CD14-positive monocyte (primary cell): ENCODE measurements at regions not wholly inside any gene's neighbourhood (a gene's known extent, or its start where the extent isn't known, plus 50 kb on each side); places are given as distances from the start of the nearest gene placed in this dataset.

Experiments
- DNase-seq, 3 donors: peaks; one replicate each; pipeline ENCODE4 v3.0.0-alpha.2; 2011 to 2022
- H2AFZ ChIP-seq: 2 replicates; pipeline ENCODE4 v1.6.0; 2012; ENCODE audit warnings: mild to moderate bottlenecking, low read depth, low read length, inconsistent platforms; ENCODE audit not compliant: insufficient read depth, poor library complexity, severe bottlenecking
- H3K27ac ChIP-seq, 2 donors: 1 replicate in 1 of 2; 2 replicates in 1 of 2; pipeline ENCODE4 v1.5.1; 2012 to 2013; ENCODE audit warnings: low read length in 2 of 2, control low read depth in 1 of 2, inconsistent platforms in 1 of 2, low read depth in 1 of 2, mild to moderate bottlenecking in 1 of 2
- H3K27me3 ChIP-seq, 2 donors: one replicate each; pipeline versions ENCODE4 v1.6.0 to v1.6.1; 2011 to 2013; ENCODE audit warnings: low read length in 2 of 2; ENCODE audit not compliant: control insufficient read depth in 2 of 2, insufficient read depth in 2 of 2
- H3K36me3 ChIP-seq, 2 donors: replicated peaks in 1 of 2; 1 replicate in 1 of 2; 2 replicates in 1 of 2; pipeline versions ENCODE4 v1.5.1 to v1.6.1; 2012 to 2013; ENCODE audit warnings: low read length in 2 of 2, control low read depth in 1 of 2, inconsistent platforms in 1 of 2, mild to moderate bottlenecking in 1 of 2; ENCODE audit not compliant: insufficient read depth in 2 of 2, control insufficient read depth in 1 of 2
- H3K4me1 ChIP-seq, 2 donors: 1 replicate in 1 of 2; 2 replicates in 1 of 2; pipeline versions ENCODE4 v1.5.1 to v1.6.1; 2012 to 2013; ENCODE audit warnings: low read length in 2 of 2, control low read depth in 1 of 2, inconsistent platforms in 1 of 2, mild to moderate bottlenecking in 1 of 2, moderate library complexity in 1 of 2; ENCODE audit not compliant: insufficient read depth in 2 of 2, control insufficient read depth in 1 of 2
- H3K4me2 ChIP-seq: replicated peaks from 2 replicates; pipeline ENCODE3; 2012; ENCODE audit warnings: low read length, moderate library complexity, mild to moderate bottlenecking; ENCODE audit not compliant: poor library complexity, severe bottlenecking; ENCODE audit errors: extremely low read depth
- H3K4me3 ChIP-seq, 3 experiments: fragments of 200-600 bp in 1 of 3; sonication (generic) in 1 of 3; replicated peaks in 1 of 3; 1 replicate in 2 of 3; 2 replicates in 1 of 3; pipeline ENCODE4 v1.5.1; 2011 to 2013; ENCODE audit warnings: low read length in 3 of 3, mild to moderate bottlenecking in 3 of 3, control low read depth in 2 of 3, low read depth in 2 of 3, inconsistent platforms in 1 of 3, moderate library complexity in 1 of 3
- H3K79me2 ChIP-seq: 2 replicates; pipeline ENCODE4 v1.6.0; 2012; ENCODE audit warnings: mild to moderate bottlenecking, control low read depth, inconsistent platforms, low read length, moderate library complexity; ENCODE audit not compliant: insufficient read depth
- H3K9ac ChIP-seq: 2 replicates; pipeline ENCODE4 v1.6.0; 2017; ENCODE audit warnings: low read length, mild to moderate bottlenecking; ENCODE audit not compliant: insufficient read depth, poor library complexity, severe bottlenecking
- H3K9me3 ChIP-seq, 2 donors: replicated peaks in 1 of 2; 1 replicate in 1 of 2; 2 replicates in 1 of 2; pipeline versions ENCODE4 v1.5.1 to v1.6.1; 2012 to 2013; ENCODE audit warnings: low read length in 2 of 2, control low read depth in 1 of 2; ENCODE audit not compliant: control insufficient read depth in 1 of 2, insufficient read depth in 1 of 2
- H4K20me1 ChIP-seq: 2 replicates; pipeline ENCODE4 v1.6.0; 2012; ENCODE audit warnings: mild to moderate bottlenecking, low read length, control low read depth, moderate library complexity; ENCODE audit not compliant: insufficient read depth
- H3K27ac Mint-ChIP-seq, 7 donors: one replicate each; pipeline ENCODE4 v1.8.0; 2020; ENCODE audit warnings: mild to moderate bottlenecking in 7 of 7, mixed read lengths in 7 of 7, moderate library complexity in 6 of 7, inconsistent platforms in 2 of 7
- H3K27me3 Mint-ChIP-seq, 3 donors: one replicate each; pipeline ENCODE4 v1.8.0; 2021 to 2022; ENCODE audit warnings: low read depth in 3 of 3, mild to moderate bottlenecking in 3 of 3, mixed read lengths in 3 of 3, moderate library complexity in 3 of 3, inconsistent platforms in 1 of 3
- H3K36me3 Mint-ChIP-seq, 2 donors: one replicate each; pipeline ENCODE4 v1.8.0; 2020; ENCODE audit warnings: mixed read lengths in 2 of 2, inconsistent platforms in 1 of 2, mild to moderate bottlenecking in 1 of 2
- H3K4me1 Mint-ChIP-seq: one replicate; pipeline ENCODE4 v1.8.0; 2020; ENCODE audit warnings: mild to moderate bottlenecking, mixed read lengths
- H3K4me3 Mint-ChIP-seq, 2 donors: one replicate each; pipeline ENCODE4 v1.8.0; 2020; ENCODE audit warnings: mild to moderate bottlenecking in 2 of 2, mixed read lengths in 2 of 2, moderate library complexity in 1 of 2
- H3K9me3 Mint-ChIP-seq, 7 donors: one replicate each; pipeline ENCODE4 v1.8.0; 2020 to 2022; ENCODE audit warnings: mixed read lengths in 7 of 7, mild to moderate bottlenecking in 6 of 7, moderate library complexity in 6 of 7, inconsistent platforms in 2 of 7
- WGBS: methylation state at CpG from one replicate; pipeline ENCODE4 v1.1.5; 2013; ENCODE audit warnings: missing lambda C conversion rate; ENCODE audit not compliant: insufficient coverage; 5-methylcytosine and 5-hydroxymethylcytosine counted together
- intact Hi-C, 2 donors: fragments of 100-400 bp; cut with micrococcal nuclease; formaldehyde crosslinking; loops; one replicate each; pipeline versions ENCODE4 v1.15.0 to v1.15.1; 2023
- TF ChIP-seq, protein P1 (sequence below): fragments of 200-600 bp; IDR thresholded peaks from one replicate; pipeline ENCODE4 v1.8.0; 2022; ENCODE audit warnings: antibody characterized with exemption, mild to moderate bottlenecking

DNA sequence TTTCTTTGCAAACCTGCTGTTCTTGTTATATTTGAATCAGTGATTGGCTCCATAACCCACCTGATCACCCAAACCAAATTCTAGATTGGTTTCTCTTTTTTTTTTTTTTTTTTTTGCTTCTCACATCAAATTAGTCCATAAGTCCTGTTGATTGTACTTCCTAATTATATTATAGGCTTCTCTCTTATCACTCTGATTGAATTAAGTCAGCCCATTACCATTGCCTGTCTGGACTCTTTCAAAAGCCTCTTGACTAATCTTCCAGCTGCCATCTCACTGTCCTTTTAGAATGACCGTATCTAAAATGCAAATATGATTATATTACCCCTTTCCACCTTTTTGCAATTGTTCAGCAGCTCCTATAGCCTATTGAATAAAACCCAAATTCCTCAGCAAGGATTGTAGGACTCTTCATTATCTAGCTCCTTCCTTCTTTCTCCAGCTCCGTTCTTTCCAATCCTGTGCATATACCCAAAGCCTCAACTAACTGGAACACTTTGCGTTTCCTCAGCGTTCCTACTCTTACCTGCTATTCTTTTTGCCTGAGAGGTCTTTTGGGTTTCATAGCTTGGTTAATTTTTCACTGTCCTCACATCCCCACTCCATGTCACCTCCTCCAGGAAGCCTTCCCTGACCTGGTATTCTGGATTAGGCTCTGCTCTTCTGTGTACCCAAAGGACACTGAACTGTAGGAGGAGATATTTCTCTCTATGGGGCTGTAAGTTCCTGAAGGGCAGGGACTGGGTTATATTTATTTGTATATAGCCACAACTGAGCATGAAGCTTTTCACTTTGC, 423.3 kb downstream of the TMEM135 start:
- no peaks in the 10 kb centered on the region for H3K4me1 ChIP-seq
- Mint-ChIP-seq H3K36me3 (no peaks in the 10 kb centered on the region), H3K27ac (no peak overlapping the region), H3K4me3 (no peak overlapping the region), H3K9me3 (peaks cover 0 to 2% (median 0%) of the 10 kb centered on the region in 7 donors), H3K4me1 (no peaks in the 10 kb centered on the region), H3K27me3 (no peaks in the 10 kb centered on the region)
- no peak overlapping the region for H3K27ac ChIP-seq
- WGBS: 100% methylated on average over 1 of the region's 4 CpGs
- H4K20me1 ChIP-seq: no peaks in the 10 kb centered on the region
- H3K9ac ChIP-seq: no peak overlapping the region
- no peaks in the 10 kb centered on the region for H3K79me2 ChIP-seq
- H3K4me3 ChIP-seq: no peak overlapping the region
- no peaks in the 10 kb centered on the region for H3K9me3 ChIP-seq
- H3K4me2 ChIP-seq: no peak overlapping the region
- TF ChIP-seq, protein P1, sequence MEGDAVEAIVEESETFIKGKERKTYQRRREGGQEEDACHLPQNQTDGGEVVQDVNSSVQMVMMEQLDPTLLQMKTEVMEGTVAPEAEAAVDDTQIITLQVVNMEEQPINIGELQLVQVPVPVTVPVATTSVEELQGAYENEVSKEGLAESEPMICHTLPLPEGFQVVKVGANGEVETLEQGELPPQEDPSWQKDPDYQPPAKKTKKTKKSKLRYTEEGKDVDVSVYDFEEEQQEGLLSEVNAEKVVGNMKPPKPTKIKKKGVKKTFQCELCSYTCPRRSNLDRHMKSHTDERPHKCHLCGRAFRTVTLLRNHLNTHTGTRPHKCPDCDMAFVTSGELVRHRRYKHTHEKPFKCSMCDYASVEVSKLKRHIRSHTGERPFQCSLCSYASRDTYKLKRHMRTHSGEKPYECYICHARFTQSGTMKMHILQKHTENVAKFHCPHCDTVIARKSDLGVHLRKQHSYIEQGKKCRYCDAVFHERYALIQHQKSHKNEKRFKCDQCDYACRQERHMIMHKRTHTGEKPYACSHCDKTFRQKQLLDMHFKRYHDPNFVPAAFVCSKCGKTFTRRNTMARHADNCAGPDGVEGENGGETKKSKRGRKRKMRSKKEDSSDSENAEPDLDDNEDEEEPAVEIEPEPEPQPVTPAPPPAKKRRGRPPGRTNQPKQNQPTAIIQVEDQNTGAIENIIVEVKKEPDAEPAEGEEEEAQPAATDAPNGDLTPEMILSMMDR: no peak
- intact Hi-C loops: no loop called here
- H3K27me3 ChIP-seq: no peaks in the 10 kb centered on the region
- DNase-seq: no peak
- H3K36me3 ChIP-seq: no peaks in the 10 kb centered on the region
- H2AFZ ChIP-seq: no peak overlapping the region

DNA sequence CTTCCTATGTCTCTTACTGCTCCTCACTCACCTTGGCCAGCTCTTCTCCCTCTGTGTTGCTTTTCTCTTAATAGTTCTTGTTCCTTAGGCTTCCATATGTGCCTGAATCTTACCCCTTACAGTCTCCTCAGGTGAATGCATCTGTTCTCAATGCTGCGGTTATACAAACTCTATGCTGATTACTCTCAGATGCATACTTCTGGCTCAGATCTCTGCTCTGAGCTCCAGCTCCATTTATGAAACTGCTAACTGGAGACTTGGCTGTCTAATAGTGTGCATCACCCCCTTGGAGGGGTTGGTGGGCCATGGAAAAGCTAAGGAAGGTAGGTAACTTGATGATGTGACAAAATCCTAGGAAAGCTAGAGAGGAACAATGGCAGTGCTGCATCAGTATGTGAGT, 422.5 kb downstream of the TMEM135 start:
- no peaks in the 10 kb centered on the region for H3K9me3 ChIP-seq
- Mint-ChIP-seq H3K4me3 (no peak overlapping the region), H3K27ac (no peak overlapping the region), H3K4me1 (no peaks in the 10 kb centered on the region), H3K9me3 (peaks cover 0 to 2% (median 0%) of the 10 kb centered on the region in 7 donors), H3K36me3 (no peaks in the 10 kb centered on the region), H3K27me3 (no peaks in the 10 kb centered on the region)
- H3K27me3 ChIP-seq: no peaks in the 10 kb centered on the region
- no peak overlapping the region for H3K27ac ChIP-seq
- no peaks in the 10 kb centered on the region for H3K4me1 ChIP-seq
- no peaks in the 10 kb centered on the region for H3K79me2 ChIP-seq
- intact Hi-C loops: no loop called here
- WGBS: 100% methylated on average over 1 of the region's 1 CpG
- no peak for DNase-seq
- TF ChIP-seq, protein P1: no peak
- no peaks in the 10 kb centered on the region for H3K36me3 ChIP-seq
- no peaks in the 10 kb centered on the region for H4K20me1 ChIP-seq
- H3K4me2 ChIP-seq: no peak overlapping the region
- H3K9ac ChIP-seq: no peak overlapping the region
- H2AFZ ChIP-seq: no peak overlapping the region
- H3K4me3 ChIP-seq: no peak overlapping the region
